CD8-positive, alpha-beta memory T cell (primary cell): ENCODE measurements at regions not wholly inside any gene's neighbourhood (a gene's known extent, or its start where the extent isn't known, plus 50 kb on each side); places are given as distances from the start of the nearest gene placed in this dataset.

Experiments
- CTCF ChIA-PET: fragments of 350-600 bp; sonication (Branson Sonifier 250); formaldehyde crosslinking; loops from one replicate; lab custom pipeline; 2021; ENCODE audit warnings: antibody characterized with exemption; lab: Charles Lee
- POLR2A ChIA-PET: fragments of 350-600 bp; sonication (Branson Sonifier 250); formaldehyde crosslinking; loops from one replicate; lab custom pipeline; 2021; ENCODE audit warnings: antibody characterized with exemption; lab: Charles Lee
- DNase-seq, 5 donors: peaks; one replicate each; pipeline versions ENCODE4 v3.0.0 to v3.0.0-alpha.2; 2020 to 2022; ENCODE audit warnings: mixed read lengths in 1 of 5
- H3K27ac ChIP-seq: one replicate; pipeline ENCODE4 v1.7.0; 2013; ENCODE audit warnings: low read depth, mild to moderate bottlenecking, low read length, moderate library complexity
- H3K27me3 ChIP-seq: 2 replicates; pipeline ENCODE4 v1.7.0; 2013; ENCODE audit warnings: low read length, mild to moderate bottlenecking; ENCODE audit not compliant: insufficient read depth, poor library complexity, severe bottlenecking
- H3K36me3 ChIP-seq: 2 replicates; pipeline ENCODE4 v1.7.0; 2013; ENCODE audit warnings: mild to moderate bottlenecking, low read length, moderate library complexity; ENCODE audit not compliant: insufficient read depth
- H3K4me1 ChIP-seq: 2 replicates; pipeline ENCODE4 v1.7.0; 2013; ENCODE audit warnings: mild to moderate bottlenecking, low read length, moderate library complexity; ENCODE audit not compliant: insufficient read depth
- H3K4me3 ChIP-seq: 2 replicates; pipeline ENCODE4 v1.7.0; 2013; ENCODE audit warnings: mild to moderate bottlenecking, low read length
- H3K9me3 ChIP-seq: 2 replicates; pipeline ENCODE4 v1.7.0; 2013; ENCODE audit warnings: mild to moderate bottlenecking, low read length
- H3K27ac Mint-ChIP-seq, 8 donors: one replicate each; pipeline ENCODE4 v1.8.0; 2020 to 2021; ENCODE audit warnings: mixed read lengths in 8 of 8, mild to moderate bottlenecking in 6 of 8, inconsistent platforms in 3 of 8, moderate library complexity in 3 of 8
- H3K27me3 Mint-ChIP-seq, 2 donors: one replicate each; pipeline ENCODE4 v1.8.0; 2020 to 2021; ENCODE audit warnings: mixed read lengths in 2 of 2, mild to moderate bottlenecking in 1 of 2, moderate library complexity in 1 of 2
- H3K36me3 Mint-ChIP-seq, 3 donors: one replicate each; pipeline ENCODE4 v1.8.0; 2020 to 2021; ENCODE audit warnings: mixed read lengths in 3 of 3, inconsistent platforms in 1 of 3, mild to moderate bottlenecking in 1 of 3
- H3K4me1 Mint-ChIP-seq, 3 donors: one replicate each; pipeline ENCODE4 v1.8.0; 2020 to 2021; ENCODE audit warnings: mixed read lengths in 3 of 3, inconsistent platforms in 1 of 3, mild to moderate bottlenecking in 1 of 3
- H3K4me3 Mint-ChIP-seq, 7 donors: one replicate each; pipeline ENCODE4 v1.8.0; 2020 to 2021; ENCODE audit warnings: mixed read lengths in 7 of 7, mild to moderate bottlenecking in 6 of 7, moderate library complexity in 4 of 7, inconsistent platforms in 2 of 7
- H3K9me3 Mint-ChIP-seq, 5 donors: one replicate each; pipeline ENCODE4 v1.8.0; 2020 to 2022; ENCODE audit warnings: mixed read lengths in 5 of 5, mild to moderate bottlenecking in 3 of 5, moderate library complexity in 2 of 5, inconsistent platforms in 1 of 5

DNA sequence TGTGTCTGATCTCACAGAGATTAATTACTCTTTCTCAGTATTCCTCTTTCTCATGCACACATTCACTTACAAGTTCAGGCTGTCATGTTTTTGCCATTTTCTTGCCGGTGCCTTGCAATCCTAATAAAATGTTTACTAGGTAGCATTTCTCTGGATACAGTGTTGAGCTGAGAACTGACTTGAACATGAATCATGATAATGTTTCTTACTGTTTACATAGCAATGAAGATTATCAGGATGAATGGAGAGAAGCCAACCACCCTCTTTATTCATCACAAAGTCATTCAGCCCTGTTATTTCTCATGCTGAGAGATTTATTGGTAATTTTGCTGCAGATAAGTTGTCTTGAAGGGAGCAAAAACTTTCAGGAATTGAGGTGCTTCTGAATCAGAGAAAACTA is 185.5 kb upstream of the ECI2 start:
- no peaks in the 10 kb centered on the region for H3K9me3 Mint-ChIP-seq
- H3K27ac Mint-ChIP-seq = no peak overlapping the region
- no peaks in the 10 kb centered on the region for H3K9me3 ChIP-seq
- no peaks in the 10 kb centered on the region for H3K4me1 ChIP-seq
- no peak overlapping the region for H3K27ac ChIP-seq
- DNase-seq = no peak
- POLR2A ChIA-PET = no interaction called here
- H3K27me3 Mint-ChIP-seq = peaks cover 10 to 31% of the 10 kb centered on the region in 2 donors
- CTCF ChIA-PET = no interaction called here
- no peaks in the 10 kb centered on the region for H3K36me3 Mint-ChIP-seq
- H3K4me3 Mint-ChIP-seq = no peak overlapping the region
- no peaks in the 10 kb centered on the region for H3K27me3 ChIP-seq
- no peaks in the 10 kb centered on the region for H3K4me1 Mint-ChIP-seq
- H3K36me3 ChIP-seq = no peaks in the 10 kb centered on the region
- H3K4me3 ChIP-seq = no peak overlapping the region

- no peak for DNase-seq
- H3K36me3 Mint-ChIP-seq = no peaks in the 10 kb centered on the region
- ChIA-PET CTCF (no interaction called here), POLR2A (no interaction called here)
- Histone ChIP-seq H3K9me3 (no peaks in the 10 kb centered on the region), H3K4me3 (no peak overlapping the region), H3K4me1 (no peaks in the 10 kb centered on the region), H3K27ac (no peak overlapping the region), H3K36me3 (no peaks in the 10 kb centered on the region), H3K27me3 (no peaks in the 10 kb centered on the region)
- no peaks in the 10 kb centered on the region for H3K4me1 Mint-ChIP-seq
- peaks cover 10 to 35% of the 10 kb centered on the region in 2 donors for H3K27me3 Mint-ChIP-seq
- no peak overlapping the region for H3K27ac Mint-ChIP-seq
- H3K4me3 Mint-ChIP-seq = no peak overlapping the region
- peaks cover 0 to 3% (median 0%) of the 10 kb centered on the region in 5 donors for H3K9me3 Mint-ChIP-seq
These were observed 184.8 kb upstream of the ECI2 start for GRCh38 chr6:4319981-4320683.

DNA sequence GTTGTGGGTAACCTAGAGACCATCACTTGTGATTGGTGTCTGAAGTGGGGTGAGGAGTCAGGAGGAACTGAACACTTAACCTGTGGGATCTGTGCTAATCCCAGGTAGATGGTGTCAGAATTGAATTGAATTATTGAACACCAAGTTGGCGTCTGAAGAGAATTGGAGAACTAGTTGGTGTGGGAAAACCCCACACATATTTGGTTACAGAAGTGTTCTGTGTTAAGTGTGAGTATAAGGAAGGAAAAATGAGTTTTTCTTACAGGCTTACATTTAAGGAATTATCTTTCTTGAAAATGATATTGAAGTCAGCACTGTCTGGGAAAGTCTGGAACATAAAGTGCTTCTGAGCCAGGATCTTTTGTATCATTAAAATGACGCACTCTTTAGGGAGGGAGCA is 182.9 kb upstream of the ECI2 start:
- CTCF ChIA-PET = no interaction called here
- Mint-ChIP-seq H3K4me1 (no peaks in the 10 kb centered on the region), H3K9me3 (peaks cover 1 to 6% (median 4%) of the 10 kb centered on the region in 5 donors), H3K27me3 (peaks cover 10 to 32% of the 10 kb centered on the region in 2 donors), H3K27ac (no peak overlapping the region), H3K36me3 (no peaks in the 10 kb centered on the region), H3K4me3 (no peak overlapping the region)
- Histone ChIP-seq H3K4me3 (no peak overlapping the region), H3K9me3 (no peaks in the 10 kb centered on the region), H3K27ac (no peak overlapping the region), H3K36me3 (no peaks in the 10 kb centered on the region), H3K27me3 (no peaks in the 10 kb centered on the region), H3K4me1 (no peaks in the 10 kb centered on the region)
- no peak for DNase-seq
- POLR2A ChIA-PET = no interaction called here

- no peak overlapping the region for H3K4me3 ChIP-seq
- H3K9me3 ChIP-seq = no peaks in the 10 kb centered on the region
- Mint-ChIP-seq H3K27me3 (peaks cover 7 to 23% of the 10 kb centered on the region in 2 donors), H3K9me3 (peaks cover 12 to 18% (median 16%) of the 10 kb centered on the region in 5 donors), H3K27ac (no peak overlapping the region), H3K36me3 (no peaks in the 10 kb centered on the region), H3K4me1 (no peaks in the 10 kb centered on the region), H3K4me3 (no peak overlapping the region)
- ChIA-PET POLR2A (no interaction called here), CTCF (no interaction called here)
- H3K4me1 ChIP-seq = no peaks in the 10 kb centered on the region
- H3K36me3 ChIP-seq = no peaks in the 10 kb centered on the region
- no peaks in the 10 kb centered on the region for H3K27me3 ChIP-seq
- DNase-seq = no peak
- H3K27ac ChIP-seq = no peak overlapping the region
These were observed 181.6 kb upstream of the ECI2 start for GRCh38 chr6:4316867-4317400.

DNA sequence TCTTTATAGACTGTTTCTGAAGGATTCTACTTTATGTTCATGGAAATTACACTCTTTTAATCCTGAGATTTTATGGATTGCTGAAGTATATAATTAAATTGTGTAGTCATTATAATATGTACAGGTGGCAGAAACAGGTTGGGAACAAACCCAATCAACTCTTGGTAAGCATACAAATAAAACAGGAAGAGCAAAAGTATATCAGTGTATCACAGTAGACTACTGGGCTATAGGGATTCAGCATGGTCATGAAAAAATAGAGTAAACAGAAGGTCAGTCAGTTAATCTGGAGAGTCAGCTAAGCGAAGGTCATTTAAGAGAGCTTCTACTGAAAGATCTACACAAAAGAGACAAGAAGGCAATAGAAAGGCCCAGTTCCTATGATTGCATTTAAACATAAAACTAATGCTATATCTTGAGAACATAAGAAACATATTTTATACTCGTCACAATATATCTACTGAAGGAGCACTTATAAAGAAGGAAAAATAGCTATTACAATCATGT is 178.9 kb upstream of the ECI2 start:
- Histone ChIP-seq H3K4me1 (no peaks in the 10 kb centered on the region), H3K27ac (no peak overlapping the region), H3K27me3 (no peaks in the 10 kb centered on the region), H3K4me3 (no peak overlapping the region), H3K36me3 (no peaks in the 10 kb centered on the region), H3K9me3 (no peaks in the 10 kb centered on the region)
- peaks cover 0 to 7% (median 1%) of the 10 kb centered on the region in 3 donors for H3K36me3 Mint-ChIP-seq
- POLR2A ChIA-PET = no interaction called here
- no peak overlapping the region for H3K27ac Mint-ChIP-seq
- H3K4me1 Mint-ChIP-seq = no peaks in the 10 kb centered on the region
- peaks cover 30 to 41% (median 37%) of the 10 kb centered on the region in 5 donors for H3K9me3 Mint-ChIP-seq
- peaks cover 7 to 14% of the 10 kb centered on the region in 2 donors for H3K27me3 Mint-ChIP-seq
- CTCF ChIA-PET = no interaction called here
- DNase-seq = no peak
- H3K4me3 Mint-ChIP-seq = no peak overlapping the region

DNA sequence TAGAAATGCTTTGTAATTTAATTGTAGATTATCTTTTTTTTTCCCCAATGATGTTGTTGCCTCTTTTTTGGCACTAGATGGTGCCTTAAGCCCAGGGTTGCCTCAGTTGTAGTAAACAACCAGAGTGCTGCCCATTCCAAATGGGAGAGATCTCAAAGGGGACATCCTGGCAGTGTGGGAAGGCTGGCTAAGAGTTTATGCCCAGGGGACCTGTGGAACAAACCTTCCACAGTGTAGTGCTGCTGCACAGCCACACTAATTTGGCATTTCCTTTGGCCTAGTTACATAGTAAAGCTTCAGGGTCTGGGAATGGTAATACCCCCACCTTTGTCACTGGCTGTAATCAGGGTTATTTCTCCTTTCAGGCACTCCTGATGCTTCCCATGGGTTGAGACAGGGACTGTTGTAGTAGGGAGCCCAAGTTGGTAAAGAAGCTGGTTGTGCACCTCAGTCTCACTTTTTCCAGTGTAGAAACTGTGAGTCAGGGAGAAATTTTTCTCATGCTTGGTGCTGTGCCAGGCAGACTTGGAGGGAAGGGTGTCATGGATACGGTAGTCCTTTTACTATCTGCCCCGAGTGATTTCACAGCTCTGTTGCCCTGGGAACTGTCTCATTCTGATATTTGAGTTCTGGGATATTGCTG is 177.8 kb upstream of the ECI2 start:
- Mint-ChIP-seq H3K9me3 (peaks cover 30 to 41% (median 37%) of the 10 kb centered on the region in 5 donors), H3K27me3 (peaks cover 3 to 9% of the 10 kb centered on the region in 2 donors), H3K36me3 (peaks cover 0 to 7% (median 1%) of the 10 kb centered on the region in 3 donors), H3K4me3 (no peak overlapping the region), H3K4me1 (no peaks in the 10 kb centered on the region), H3K27ac (no peak overlapping the region)
- ChIA-PET POLR2A (no interaction called here), CTCF (no interaction called here)
- Histone ChIP-seq H3K36me3 (no peaks in the 10 kb centered on the region), H3K9me3 (no peaks in the 10 kb centered on the region), H3K4me3 (no peak overlapping the region), H3K4me1 (no peaks in the 10 kb centered on the region), H3K27me3 (no peaks in the 10 kb centered on the region), H3K27ac (no peak overlapping the region)
- DNase-seq = no peak

GRCh38 chr6:4311976-4312860 is 176.8 kb upstream of the ECI2 start:
- H3K36me3 ChIP-seq = no peaks in the 10 kb centered on the region
- Mint-ChIP-seq H3K27ac (no peak overlapping the region), H3K36me3 (peaks cover 0 to 7% (median 1%) of the 10 kb centered on the region in 3 donors), H3K9me3 (peaks cover 30 to 43% (median 37%) of the 10 kb centered on the region in 5 donors), H3K4me1 (no peaks in the 10 kb centered on the region), H3K27me3 (peaks cover 2 to 9% of the 10 kb centered on the region in 2 donors), H3K4me3 (no peak overlapping the region)
- no peak overlapping the region for H3K4me3 ChIP-seq
- CTCF ChIA-PET = no interaction called here
- H3K4me1 ChIP-seq = no peaks in the 10 kb centered on the region
- H3K9me3 ChIP-seq = no peaks in the 10 kb centered on the region
- DNase-seq = no peak
- H3K27ac ChIP-seq = no peak overlapping the region
- no peaks in the 10 kb centered on the region for H3K27me3 ChIP-seq
- POLR2A ChIA-PET = no interaction called here
